GM12892 (cell line): ENCODE measurements at regions not wholly inside any gene's neighbourhood (a gene's known extent, or its start where the extent isn't known, plus 50 kb on each side); places are given as distances from the start of the nearest gene placed in this dataset.

Experiments
- POLR2A ChIP-seq: IDR thresholded peaks from 2 replicates; pipeline ENCODE4 v1.6.1; 2011; ENCODE audit warnings: low read depth, low read length, control low read depth
- POLR2AphosphoS5 ChIP-seq: IDR thresholded peaks from 2 replicates; pipeline ENCODE4 v1.6.1; 2011; ENCODE audit warnings: low read depth, low read length, control low read depth

- TF ChIP-seq POLR2AphosphoS5 (no peak), POLR2A (no peak)
These were observed 88.9 kb upstream of the NDP start for GRCh38 chrX:44061968-44062614.
